ENCODE measurements at regions not wholly inside any gene's neighbourhood (a gene's known extent, or its start where the extent isn't known, plus 50 kb on each side); places are given as distances from the start of the nearest gene placed in this dataset.

DNA sequence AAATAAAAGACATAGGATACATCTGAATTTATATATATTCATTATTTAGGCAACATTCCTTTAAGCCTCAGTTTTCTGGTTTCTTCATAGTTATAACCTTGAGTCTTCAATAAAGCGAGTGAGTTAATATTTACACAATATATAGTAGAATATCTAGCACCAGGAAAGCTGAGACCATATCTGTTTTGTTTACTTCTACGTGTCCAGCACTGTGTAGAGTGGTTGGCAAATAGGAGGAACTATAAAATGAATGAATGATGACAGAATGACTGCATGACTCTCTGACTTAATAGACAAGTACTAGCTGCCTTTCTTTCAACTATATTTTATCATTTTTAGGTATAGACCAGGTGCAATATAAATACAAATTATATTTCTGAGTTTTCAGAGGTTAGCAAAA lies 197.8 kb upstream of the RBMS3 start:
- TF ChIP-seq, protein P1, sequence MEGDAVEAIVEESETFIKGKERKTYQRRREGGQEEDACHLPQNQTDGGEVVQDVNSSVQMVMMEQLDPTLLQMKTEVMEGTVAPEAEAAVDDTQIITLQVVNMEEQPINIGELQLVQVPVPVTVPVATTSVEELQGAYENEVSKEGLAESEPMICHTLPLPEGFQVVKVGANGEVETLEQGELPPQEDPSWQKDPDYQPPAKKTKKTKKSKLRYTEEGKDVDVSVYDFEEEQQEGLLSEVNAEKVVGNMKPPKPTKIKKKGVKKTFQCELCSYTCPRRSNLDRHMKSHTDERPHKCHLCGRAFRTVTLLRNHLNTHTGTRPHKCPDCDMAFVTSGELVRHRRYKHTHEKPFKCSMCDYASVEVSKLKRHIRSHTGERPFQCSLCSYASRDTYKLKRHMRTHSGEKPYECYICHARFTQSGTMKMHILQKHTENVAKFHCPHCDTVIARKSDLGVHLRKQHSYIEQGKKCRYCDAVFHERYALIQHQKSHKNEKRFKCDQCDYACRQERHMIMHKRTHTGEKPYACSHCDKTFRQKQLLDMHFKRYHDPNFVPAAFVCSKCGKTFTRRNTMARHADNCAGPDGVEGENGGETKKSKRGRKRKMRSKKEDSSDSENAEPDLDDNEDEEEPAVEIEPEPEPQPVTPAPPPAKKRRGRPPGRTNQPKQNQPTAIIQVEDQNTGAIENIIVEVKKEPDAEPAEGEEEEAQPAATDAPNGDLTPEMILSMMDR (conservative IDR thresholded peaks at IDR 0.05 in 1 of 2, IDR thresholded peaks at IDR 0.05 in 1 of 2; ENCODE audit: low read depth in 1 of 2, low read length in 2 of 2): no peak
- no peak for TF ChIP-seq EZH2 (IDR thresholded peaks at IDR 0.05; ENCODE audit: low read length, missing control alignments)

Data from fibroblast of lung (primary cell).